ENCODE measurements at regions not wholly inside any gene's neighbourhood (a gene's known extent, or its start where the extent isn't known, plus 50 kb on each side); places are given as distances from the start of the nearest gene placed in this dataset.
"Not testable (repeated sequence)": the region's sequence is repeated elsewhere in the genome, so short reads cannot be mapped to it uniquely, and the experiment has no call there.

DNA sequence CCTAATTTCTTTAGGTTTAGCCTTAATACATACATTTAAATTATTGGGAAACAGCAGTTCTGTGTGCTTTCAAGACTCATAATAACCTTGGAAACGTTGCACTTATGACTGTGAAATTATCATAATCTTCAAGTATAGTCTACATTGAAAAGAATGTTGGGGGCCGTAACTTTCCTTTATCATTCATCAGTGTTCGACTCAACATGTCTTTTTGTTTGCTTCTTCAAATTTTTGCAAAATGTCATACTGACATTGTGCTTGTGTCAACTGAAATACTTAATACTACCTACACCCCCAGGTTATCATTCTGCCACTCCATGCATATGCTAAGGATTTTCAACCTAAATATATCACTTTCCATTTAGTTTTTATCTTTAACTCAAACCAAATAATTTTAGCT is 1562.9 kb downstream of the OLFM4 start:
- DNase-seq (ENCODE audit: low read depth, low spot score): no peak

DNA sequence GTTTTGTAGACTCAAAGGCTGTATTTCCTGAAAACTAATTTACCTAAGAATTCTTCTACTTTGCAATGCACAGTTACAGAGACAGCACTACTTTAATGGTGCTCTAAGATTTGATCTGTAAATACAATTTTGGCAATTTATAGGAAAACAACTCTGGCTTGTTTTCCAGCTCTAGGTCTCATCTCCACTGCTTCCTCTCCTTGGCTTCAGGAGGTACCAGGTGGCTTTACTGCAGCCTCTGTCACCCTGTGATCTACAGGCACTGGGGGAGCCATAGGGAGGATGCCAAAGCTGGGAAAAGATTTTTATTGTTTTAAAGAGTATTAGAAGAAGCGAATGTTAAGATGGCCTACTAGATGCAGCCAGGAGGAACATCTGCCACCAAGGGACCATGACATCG is 1563.6 kb downstream of the OLFM4 start:
- no peak for DNase-seq (ENCODE audit: low read depth, low spot score)

DNA sequence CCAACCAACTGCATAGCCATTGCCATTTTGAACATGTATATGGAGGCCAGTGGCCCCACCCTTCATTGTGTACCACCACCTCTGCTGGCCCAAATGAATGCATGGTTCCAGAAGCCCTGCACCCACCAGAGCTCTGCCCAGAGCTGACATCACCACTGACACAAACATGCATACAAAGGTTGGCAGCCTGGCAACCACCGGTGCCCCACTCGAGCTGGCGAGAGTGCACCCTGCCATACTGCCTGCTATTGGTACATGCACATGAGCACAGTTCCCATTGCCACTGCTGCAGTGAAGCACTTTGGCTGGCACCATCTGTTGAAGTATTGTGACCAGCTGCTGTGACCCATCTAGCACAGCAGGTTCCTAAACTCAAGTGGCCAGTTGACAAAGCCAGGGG is 1564.9 kb downstream of the OLFM4 start:
- DNase-seq (ENCODE audit: low read depth, low spot score): no peak

DNA sequence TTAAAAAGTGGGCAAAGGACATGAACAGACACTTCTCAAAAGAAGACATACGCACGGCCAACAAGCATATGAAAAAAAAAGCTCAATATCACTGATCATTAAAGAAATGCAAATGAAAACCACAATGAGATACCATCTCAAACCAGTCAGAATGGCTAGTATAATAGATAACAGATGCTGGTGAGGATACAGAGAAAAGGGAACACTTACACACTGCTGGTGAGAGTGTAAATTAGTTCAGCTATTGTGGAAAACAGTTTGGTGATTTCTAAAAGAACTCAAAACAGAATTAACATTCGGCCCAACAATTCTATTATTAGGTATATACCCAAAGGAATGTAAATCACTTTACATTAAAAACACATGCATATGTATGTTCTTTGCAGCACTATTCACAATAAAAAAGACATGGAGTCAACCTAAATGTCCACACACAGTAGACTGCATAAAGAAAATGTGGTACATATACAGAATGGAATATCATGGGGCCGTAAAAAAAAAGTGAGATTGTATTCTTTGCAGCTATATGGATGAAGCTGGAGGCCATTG is 1569.0 kb downstream of the OLFM4 start:
- no peak for DNase-seq (ENCODE audit: low read depth, low spot score)

DNA sequence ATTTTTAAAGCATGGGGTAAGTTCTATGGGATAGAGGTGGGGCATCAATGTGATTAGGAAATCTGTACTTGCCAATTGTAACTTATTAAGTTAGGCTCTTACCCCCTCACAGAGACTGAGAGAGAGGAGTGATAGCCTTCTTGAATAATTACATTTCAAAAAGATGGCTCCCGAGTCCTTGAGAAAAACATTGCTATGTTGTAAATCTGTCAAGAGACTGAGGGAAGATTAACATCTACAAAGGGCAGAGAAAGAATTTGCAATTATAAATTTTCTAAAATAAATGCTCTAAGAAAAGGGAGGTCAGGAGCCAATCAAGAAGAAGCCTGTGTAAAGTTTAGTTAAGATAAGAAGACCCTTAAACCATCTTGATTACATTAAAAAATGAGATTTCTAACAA is 1570.8 kb downstream of the OLFM4 start:
- no peak for DNase-seq (ENCODE audit: low read depth, low spot score)

DNA sequence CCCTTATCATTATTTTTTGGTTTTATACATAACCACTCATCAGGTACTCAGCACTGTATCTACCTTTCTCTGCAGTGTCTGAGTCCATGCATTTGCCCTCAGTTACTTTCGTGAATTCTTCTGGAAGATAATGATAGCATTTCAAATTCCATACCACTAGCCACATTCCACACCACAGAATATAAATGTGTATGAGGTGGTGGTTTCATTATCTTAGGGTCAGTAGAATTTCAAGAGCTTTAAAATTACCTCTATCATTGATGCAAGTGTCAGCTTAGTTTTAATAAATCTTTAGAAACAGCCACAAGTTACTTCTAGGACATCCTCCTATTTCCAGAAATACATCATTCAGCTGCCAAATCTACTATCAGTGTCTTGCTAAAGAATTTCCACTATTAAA is 1578.3 kb downstream of the OLFM4 start:
- no peak for DNase-seq (ENCODE audit: low read depth, low spot score)

DNA sequence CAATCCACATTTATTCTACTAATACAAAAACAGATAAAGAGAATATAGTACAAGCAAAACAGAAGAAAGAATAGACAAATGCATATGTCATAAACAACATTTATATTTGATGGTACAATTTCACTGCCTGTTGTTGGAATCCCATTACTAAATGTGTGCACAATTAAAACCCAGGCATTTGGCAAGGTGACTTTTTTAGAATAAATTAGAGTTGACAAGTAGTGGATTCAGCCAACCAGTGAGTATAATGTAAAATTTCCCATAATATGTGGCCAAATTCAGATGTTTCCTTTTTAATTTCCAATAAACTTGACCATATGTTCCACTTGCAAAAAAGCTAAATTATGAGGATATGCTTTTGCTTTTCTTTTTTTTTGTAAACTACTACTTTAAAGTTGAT is 1578.8 kb downstream of the OLFM4 start:
- DNase-seq (ENCODE audit: low read depth, low spot score): no peak

DNA sequence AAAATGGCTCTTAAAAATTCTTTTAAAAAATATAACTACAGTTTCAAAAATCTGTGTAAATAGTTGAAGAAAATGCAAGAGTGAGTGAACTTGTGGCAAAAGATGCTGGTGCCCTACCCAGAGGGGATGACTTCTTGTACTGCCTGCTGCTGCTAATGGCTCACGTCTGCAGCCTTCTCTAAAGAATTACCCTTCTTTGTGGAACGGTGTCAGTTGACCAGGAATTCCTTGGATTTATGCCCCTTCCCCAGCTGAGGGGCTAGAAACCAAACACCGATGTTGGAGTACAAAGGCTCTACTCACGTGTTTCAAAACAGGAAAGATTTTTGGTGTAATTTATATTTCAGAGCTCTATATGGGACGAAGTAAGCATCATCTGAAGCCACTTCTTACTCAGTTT is 1582.8 kb downstream of the OLFM4 start:
- DNase-seq (ENCODE audit: low read depth, low spot score): no peak

DNA sequence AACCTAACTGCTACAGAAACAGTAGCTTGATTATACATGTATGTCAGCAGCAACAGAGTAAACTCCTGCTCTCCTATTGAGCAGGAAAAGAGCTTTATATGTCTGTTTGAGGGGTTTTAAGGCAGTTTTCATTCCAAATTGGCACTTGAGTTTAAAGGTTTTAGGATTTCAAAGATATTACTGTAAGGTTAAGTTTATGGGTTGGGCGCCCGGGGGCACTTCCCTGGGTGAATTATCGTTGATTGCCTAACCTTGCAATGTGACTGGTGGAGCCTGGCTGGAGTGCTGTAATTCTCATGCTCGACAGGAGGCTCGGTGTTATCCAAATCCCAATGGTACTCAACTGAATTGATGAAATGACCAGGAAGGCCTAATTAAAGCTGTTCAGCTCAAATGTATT is 1586.1 kb downstream of the OLFM4 start:
- DNase-seq (ENCODE audit: low read depth, low spot score): no peak

DNA sequence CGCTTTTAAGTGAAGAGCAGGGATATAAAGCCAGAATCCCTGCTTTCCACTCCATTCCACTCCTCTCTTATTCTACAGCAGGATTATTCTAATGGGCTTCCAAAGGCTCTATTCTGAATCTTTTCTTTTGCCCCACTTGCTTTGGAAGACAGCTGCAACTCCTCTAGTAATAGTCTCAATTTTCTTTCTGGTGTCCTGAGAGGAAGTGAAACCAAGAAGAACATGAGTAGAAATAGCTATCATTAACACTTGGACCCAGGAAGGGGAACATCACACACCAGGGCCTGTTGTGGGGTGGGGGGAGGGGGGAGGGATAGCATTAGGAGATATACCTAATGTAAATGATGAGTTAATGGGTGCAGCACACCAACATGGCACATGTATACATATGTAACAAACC is 1597.9 kb downstream of the OLFM4 start:
- DNase-seq (ENCODE audit: low read depth, low spot score): not testable (repeated sequence)

DNA sequence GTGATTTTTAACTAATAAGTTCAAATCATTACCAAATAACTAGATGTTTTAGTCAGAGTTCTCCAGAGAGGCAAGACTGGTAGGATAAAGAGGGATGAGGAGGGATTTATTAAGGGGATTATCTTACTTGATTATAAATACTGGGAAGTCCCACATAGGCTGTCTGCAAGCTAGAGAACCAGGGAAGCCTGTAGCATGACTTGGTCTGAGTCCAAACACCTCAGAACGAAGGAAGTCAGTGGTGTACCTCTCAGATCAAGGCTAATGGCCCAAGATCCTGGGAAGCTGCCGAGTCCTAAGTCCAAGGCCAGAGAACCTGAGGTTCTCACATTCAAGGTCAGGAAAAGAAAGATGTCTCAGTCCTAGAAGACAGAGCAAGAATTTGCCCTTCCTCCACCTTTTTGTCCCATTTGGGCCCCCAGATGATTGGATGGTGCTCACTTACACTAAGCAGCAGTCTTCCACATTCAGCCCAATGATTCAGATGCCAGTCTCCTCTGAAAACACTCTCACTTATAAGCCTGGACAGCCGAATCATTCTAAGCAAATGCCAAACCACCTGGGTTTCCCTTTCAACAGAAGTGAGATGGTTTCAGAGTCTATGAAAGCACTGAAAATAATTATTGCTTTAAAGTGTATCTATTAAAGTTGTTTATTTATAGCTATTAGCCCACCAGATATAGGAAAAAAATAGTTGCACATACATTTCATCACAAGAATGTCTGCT is 1599.2 kb downstream of the OLFM4 start:
- DNase-seq (ENCODE audit: low read depth, low spot score): no peak

DNA sequence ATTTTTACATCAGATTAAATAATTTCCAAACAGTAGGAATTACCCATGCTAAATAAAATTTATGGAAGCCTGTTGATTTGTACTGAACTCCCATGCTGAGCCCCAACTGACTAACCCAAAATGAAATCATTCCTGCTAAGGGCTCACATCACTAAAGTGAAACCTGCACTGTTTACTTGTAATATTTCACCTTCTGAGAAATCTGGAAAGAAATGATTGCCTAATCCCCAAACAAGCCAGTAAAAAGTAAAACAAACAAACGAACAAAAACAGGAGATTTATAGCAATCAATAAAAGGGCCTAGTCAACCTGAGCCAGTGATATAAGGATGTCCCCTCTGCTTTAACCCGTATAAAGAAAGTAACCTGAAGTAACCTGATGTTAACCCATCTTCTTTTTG is 1599.8 kb downstream of the OLFM4 start:
- DNase-seq (ENCODE audit: low read depth, low spot score): no peak

DNA sequence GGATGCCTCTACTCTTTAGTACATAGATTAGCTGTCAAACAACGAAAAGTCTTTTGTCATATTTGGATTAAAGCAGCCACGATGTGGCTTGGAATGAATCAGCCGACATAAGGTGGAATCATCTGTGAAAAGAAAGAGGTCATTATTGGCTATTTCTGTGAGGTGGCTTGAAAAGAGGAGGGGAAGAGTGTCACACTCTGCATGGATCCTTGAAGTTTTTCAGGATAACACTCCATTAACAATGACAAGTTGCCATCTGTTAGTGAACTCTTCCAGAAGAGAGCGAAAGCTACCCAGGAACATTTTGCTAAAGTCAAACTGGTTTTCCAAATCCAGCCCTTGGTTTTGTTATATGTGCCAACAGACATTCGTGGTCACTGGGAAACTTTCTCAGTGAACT is 1604.8 kb downstream of the OLFM4 start:
- DNase-seq (ENCODE audit: low read depth, low spot score): no peak

DNA sequence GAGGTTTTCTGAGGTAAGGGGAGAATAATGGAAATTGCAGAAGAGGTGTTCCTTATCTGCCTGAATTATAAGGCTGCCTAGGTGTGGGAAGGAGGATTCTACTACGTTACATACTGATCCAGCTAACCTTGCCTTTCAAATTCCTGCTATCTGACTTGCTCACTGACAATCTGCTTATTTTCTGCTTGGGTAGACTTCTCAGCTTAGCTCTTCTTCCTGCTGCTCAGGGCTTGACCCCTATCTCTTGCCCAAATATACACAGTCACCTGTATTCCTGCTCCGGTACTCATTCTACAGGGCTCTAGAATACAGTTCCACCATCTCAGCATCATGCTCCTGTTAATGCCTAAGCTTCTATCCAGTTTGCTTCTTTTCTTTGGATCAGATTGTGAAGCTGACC is 1607.6 kb downstream of the OLFM4 start:
- DNase-seq (ENCODE audit: low read depth, low spot score): no peak

DNA sequence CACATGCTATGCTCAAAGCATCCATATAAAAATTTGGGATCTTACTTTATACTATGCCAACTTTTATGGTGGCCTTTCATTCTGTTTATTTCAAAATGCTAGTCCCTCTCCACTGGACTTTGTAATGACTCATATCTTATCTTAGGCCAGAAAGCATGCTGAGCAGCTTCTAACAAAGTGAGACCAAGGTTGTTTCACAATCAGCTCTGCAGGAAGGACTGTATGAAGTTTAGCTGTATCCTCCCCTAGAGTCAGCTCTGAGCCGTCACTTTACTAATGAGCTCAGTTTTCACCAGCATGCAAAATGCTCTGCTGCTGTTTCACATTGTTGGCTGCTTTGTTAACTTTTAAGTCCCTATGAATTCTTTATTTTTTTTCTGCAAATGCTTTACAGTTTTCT is 1608.8 kb downstream of the OLFM4 start:
- no peak for DNase-seq (ENCODE audit: low read depth, low spot score)

DNA sequence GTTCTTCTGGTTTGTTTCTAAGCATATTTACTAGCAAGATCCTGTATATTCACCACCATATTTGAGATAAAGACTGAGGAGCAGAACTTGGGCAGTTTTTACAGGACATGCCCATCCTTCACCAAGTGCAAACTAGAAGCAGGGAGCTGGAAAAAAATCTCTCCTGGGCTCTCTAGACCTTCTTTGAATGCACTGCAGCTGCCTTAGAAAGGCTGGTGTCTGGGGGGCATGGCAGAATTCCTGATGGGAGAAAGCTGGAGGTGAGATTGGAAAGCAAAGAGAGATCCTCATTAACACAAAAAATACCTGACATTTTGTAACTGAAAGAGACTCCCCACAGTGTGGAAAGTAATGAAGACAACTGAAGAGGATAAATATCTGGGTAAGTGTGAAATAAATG is 1612.1 kb downstream of the OLFM4 start:
- no peak for DNase-seq (ENCODE audit: low read depth, low spot score)

DNA sequence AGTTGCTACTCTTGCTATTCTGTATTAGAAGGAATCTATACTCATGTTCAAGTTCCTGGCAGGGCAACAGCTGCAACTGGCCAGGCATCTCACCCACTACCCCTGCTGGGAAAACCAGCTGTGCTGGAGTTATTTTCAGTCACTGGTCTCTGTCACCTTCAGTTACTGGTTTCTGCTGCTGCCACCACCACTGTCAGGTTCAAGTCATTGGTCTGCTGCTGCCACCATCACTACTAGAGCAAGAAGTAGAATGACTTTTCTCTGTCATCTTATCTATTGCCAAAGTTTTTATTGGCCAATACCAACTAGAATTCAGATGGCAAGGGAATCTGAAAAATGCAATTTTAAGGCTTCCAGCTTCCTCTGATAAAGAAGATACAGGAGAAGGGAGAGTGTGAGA is 1615.2 kb downstream of the OLFM4 start:
- DNase-seq (ENCODE audit: low read depth, low spot score): no peak

DNA sequence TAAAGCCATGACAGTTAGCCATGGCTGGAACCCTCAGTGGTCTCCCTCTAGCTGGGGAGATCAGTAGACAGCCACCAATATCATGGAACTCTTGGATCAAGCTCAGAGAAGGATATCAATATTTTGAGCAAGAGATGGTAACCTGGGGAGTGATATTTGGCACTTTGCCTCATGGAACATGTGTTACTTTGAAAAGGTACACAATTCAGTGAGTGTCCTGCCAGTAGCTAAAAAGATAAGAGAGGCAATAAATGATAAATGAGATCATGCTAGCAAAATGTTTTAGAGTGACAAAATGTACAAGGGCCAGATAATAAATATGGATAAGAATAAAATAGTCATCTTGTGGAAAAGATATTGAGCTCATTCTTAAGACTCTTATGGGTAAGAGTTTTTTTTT is 1618.7 kb downstream of the OLFM4 start:
- DNase-seq (ENCODE audit: low read depth, low spot score): no peak

DNA sequence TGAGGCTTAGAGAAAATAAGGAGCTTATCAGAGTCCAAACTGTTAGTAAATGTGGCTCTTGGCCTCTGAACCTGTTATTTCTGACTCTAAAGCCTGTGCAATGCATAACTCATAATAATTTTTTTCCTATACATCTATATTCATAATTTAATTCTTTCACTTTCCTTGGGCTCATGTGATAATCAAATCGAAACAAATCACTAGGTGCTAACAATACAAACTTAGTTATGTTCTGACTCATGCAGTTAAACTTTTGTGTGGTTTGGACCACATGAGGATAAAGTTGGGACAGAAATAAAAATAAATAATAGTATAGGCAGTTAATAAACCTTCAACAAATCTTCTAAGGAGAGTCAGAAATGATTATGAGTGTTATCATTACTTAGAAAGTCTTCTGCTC is 1629.0 kb downstream of the OLFM4 start:
- DNase-seq (ENCODE audit: low read depth, low spot score): no peak

DNA sequence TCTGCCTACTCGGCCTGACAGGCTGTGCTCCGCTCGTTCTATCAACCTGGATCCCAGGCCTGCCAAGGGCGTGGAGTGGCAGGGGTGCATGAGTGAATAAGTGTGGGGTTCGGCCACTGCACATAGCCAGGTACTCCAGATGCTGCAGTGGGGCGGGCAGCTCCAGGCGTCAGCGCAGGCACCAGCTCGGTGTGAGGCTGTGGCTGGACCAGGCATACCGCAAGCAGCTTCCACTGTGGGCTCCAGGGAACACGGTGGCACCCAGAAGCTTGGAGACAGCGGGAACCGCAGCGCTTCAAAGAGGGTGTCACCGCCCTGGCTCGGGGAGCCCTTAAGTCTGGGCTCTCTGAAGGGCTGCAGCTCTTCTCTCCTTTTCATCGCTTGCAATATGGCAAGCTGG is 1630.2 kb downstream of the OLFM4 start:
- DNase-seq (ENCODE audit: low read depth, low spot score): no peak

DNA sequence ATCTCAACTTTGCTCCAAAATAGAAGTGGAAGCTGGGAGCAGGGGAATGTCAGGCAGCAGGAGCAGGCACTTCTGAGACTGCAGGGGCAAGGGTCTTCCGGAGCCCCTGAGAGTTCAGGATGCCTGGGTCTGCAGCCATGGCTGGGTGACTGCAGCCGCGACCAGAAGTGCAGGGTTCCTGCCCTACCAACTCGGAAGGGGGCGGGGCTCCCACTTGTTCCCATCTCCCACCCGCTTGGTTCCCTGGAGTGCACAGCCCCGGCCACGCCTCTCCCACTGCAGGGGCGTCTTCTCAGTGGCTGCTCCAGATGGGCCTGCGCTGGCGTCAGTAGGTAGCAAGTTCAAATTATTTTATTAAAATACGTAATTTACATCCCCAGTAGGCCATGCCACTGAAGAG is 1631.7 kb downstream of the OLFM4 start:
- DNase-seq (ENCODE audit: low read depth, low spot score): no peak

DNA sequence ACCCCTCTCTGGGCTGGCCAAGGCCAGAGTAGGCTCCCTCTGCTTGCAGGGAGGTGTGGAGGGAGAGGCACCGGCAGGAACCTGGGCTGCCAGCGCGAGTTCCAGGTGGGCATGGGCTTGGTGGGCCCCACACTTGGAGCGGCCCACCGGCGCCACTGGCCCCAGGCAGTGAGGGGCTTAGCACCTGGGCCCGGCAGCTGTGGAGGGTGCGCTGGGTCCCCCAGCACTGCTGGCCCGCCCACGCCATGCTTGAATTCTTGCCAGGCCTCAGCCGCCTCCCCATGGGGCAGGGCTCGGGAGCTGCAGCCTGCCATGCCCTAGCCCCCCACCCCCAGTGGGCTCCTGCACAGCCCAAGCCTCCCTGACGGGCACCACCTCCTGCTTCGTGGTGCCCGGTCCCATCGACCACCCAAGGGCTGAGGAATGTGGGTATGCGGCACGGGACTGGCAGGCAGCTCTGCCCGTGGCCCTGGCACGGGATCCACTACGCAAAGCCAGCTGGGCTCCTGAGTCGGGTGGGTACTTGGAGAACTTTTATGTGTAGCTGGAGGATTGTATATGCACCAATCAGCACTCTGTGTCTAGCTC is 1648.0 kb downstream of the OLFM4 start:
- DNase-seq (ENCODE audit: low read depth, low spot score): no peak

DNA sequence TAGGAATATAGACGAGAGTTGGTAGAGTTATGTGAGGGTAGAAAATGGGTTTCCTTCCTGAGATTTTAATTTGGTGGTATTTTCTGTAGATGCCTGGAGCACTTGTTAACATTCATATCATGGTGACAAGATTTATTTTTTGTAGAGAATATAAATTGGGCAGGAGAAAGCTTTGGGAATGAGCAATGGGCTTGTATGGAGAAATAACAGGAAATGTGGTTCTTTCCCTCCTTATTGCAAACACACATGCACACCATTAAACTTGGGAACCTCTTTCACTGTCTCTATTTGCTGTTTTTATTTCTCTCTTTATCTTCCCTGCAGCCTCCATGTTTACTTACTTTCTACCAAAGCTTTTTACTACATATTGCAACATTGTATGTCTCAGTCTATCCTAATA is 1653.6 kb downstream of the OLFM4 start:
- DNase-seq (ENCODE audit: low read depth, low spot score): no peak
